Lower leg skin (tissue), 4 donors: ENCODE measurements at regions not wholly inside any gene's neighbourhood (a gene's known extent, or its start where the extent isn't known, plus 50 kb on each side); places are given as distances from the start of the nearest gene placed in this dataset.

Experiments used
- DNase-seq, 2 donors: peaks; one replicate each; pipeline ENCODE4 v3.0.0-alpha.2; 2019; ENCODE audit warnings: low spot score in 2 of 2
- H3K4me3 ChIP-seq: fragments of 200-600 bp; sonication (generic); 2 replicates; pipeline ENCODE4 v1.5.1; 2017; ENCODE audit warnings: mild to moderate bottlenecking, low read depth; ENCODE audit not compliant: poor library complexity, severe bottlenecking
- CTCF ChIP-seq, 3 donors: fragments of 450-650 bp; IDR thresholded peaks; one replicate each; pipeline ENCODE4 v1.5.1; 2016; ENCODE audit warnings: antibody characterized with exemption in 3 of 3, mild to moderate bottlenecking in 3 of 3, moderate library complexity in 2 of 3
- POLR2A ChIP-seq, 2 donors: fragments of 450-650 bp; IDR thresholded peaks; one replicate each; pipeline ENCODE4 v1.6.1; 2016 to 2017; ENCODE audit warnings: antibody characterized with exemption in 2 of 2, mild to moderate bottlenecking in 1 of 2, moderate library complexity in 1 of 2
- WGBS, 2 donors: methylation state at CpG; one replicate each; pipeline ENCODE4 v1.1.5; 2018; 5-methylcytosine and 5-hydroxymethylcytosine counted together
- intact Hi-C: fragments of 100-400 bp; cut with DNase I; formaldehyde crosslinking; loops from one replicate; pipeline ENCODE4 v1.15.0; 2023; ENCODE audit warnings: low total_unique reads

DNA sequence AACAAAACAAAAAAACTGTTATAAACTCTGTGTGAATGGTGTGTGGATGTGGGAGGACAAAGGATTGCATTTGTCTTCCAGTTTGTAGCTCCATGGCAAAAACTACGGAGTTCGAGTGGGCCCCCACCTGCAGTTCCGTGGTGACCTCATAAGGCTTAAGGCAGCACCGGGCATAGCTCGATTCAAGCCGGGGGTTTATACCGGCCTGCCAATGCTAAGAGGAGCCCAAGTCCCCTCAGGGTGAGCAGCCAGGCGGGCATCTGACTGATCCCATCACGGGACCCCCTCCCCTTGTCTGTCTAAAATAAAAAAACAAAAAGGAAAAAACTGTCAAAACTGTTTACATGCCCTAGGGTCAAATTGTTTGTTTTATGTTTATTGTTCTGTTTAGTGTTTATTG lies 463.2 kb upstream of the HTR1E start:
- no peak for DNase-seq
- TF ChIP-seq CTCF (IDR thresholded peaks at IDR 0.05) (no peak), POLR2A (IDR thresholded peaks at IDR 0.05) (no peak)
- WGBS, 2 donors = 68 to 79% methylated on average over 9 of the region's 9 CpGs
- intact Hi-C loops = no loop called here
- no peak overlapping the region for H3K4me3 ChIP-seq

DNA sequence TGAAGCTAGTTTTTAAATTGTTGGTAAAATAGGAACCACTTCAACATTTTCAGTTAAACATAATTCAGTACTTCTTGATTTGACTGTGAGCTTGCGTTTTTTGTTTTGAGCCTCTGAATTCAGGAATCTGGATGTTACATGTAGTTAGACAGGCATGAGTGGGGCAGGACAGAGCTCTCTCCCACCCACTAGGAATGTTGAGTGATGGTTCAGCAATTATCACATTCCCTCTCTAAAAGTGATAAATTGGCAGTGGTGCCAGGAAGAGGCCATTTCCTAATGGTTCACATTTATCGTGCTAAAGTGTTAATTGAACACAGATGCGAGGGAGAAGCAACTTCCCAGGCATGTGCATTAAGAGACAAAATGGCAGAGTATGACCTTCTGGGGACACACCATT lies 465.5 kb upstream of the HTR1E start:
- 50 to 55% methylated on average over 3 of the region's 3 CpGs for WGBS, 2 donors
- no peak for TF ChIP-seq POLR2A (IDR thresholded peaks at IDR 0.05)
- no peak for TF ChIP-seq CTCF (IDR thresholded peaks at IDR 0.05)
- no peak for DNase-seq
- no peak overlapping the region for H3K4me3 ChIP-seq
- intact Hi-C loops = no loop called here

DNA sequence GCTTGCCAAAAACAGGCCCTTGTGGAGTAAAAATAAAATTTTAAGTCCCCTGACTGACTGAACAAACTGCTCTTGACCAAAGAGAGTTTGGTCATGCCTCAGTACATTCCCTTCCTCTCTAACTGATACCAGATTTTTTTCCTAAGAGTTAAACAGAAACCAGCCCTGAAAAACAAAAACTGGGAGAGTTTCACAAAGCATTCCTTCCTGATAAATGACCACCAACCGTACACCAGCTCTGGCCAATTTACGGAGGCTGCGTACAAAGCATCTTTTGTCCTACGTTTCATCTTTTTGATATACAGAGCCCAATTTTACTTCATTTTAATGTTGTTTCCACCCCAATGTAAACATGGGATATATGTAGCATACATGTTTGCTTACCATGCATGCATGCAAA lies 477.4 kb upstream of the HTR1E start:
- H3K4me3 ChIP-seq = no peak overlapping the region
- intact Hi-C loops = no loop called here
- 67 to 75% methylated on average over 4 of the region's 4 CpGs for WGBS, 2 donors
- DNase-seq = no peak
- no peak for TF ChIP-seq POLR2A (IDR thresholded peaks at IDR 0.05)

GRCh38 chr6:86456821-86457220 lies 480.5 kb upstream of the HTR1E start:
- intact Hi-C loops = no loop called here
- TF ChIP-seq POLR2A (IDR thresholded peaks at IDR 0.05) = no peak
- no peak overlapping the region for H3K4me3 ChIP-seq
- DNase-seq = no peak

DNA sequence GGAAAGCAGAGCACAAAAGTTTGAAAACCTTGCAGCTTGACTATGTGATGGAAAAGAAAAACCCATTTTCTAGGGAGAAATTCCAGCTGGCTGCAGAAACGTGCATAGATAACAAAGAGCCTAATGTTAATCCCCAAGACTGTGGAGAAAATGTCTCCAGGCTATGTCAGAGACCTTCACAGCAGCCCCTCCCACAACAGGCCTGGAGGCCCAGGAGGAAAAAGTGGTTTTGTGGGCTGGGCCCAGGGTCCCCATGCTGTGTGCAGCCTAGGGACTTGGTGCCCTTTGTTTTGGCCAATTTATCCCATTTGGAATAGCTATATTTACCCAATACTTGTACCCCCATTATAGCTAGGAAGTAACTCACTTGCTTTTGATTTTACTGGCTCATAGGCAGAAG lies 484.1 kb upstream of the HTR1E start:
- no peak for DNase-seq
- intact Hi-C loops = no loop called here
- no peak overlapping the region for H3K4me3 ChIP-seq
- TF ChIP-seq POLR2A (IDR thresholded peaks at IDR 0.05) = no peak
- WGBS, 2 donors = 45 to 59% methylated on average over 1 of the region's 1 CpG

DNA sequence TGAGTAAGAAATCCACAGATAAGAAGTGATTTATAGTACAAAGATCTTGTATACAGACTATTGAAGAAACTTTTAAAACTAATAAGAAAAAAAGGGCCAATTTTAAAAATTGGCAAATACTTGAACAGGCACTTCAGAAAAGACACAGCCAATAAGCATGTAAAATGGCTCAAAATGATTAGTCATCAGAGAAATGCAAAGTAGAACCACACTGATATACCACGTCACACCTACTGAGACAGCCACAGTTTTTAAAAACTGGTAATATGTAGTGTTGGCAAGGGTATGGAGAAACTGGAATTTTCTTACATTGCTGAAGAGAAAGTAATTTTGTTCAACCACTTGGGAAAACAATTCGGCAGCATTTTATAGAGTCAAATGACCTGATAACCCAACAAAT lies 488.9 kb upstream of the HTR1E start:
- intact Hi-C loops = no loop called here
- no peak for DNase-seq
- WGBS, 2 donors = 71 to 81% methylated on average over 2 of the region's 2 CpGs
- H3K4me3 ChIP-seq = no peak overlapping the region
- TF ChIP-seq POLR2A (IDR thresholded peaks at IDR 0.05) (no peak), CTCF (IDR thresholded peaks at IDR 0.05) (no peak)

DNA sequence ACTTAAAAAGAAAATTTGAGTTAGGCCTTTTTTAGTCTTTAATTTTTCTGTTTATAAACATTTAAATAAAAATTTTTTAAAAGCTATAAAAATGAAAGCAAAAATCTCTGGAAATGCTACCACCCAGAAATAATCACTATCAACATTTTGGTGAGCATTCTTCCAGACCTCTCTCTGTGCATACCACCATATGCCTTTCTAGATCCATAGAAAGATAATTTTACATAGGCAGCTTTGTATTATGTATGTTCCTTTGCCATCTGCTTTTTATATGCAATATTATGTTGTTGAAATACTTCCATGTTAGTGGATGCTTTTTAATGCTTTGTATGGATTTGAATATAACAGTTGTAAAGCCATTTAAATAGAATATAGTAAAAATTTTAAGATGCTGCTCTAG lies 496.7 kb upstream of the HTR1E start:
- H3K4me3 ChIP-seq = no peak overlapping the region
- intact Hi-C loops = no loop called here
- TF ChIP-seq CTCF (IDR thresholded peaks at IDR 0.05) (no peak), POLR2A (IDR thresholded peaks at IDR 0.05) (no peak)

DNA sequence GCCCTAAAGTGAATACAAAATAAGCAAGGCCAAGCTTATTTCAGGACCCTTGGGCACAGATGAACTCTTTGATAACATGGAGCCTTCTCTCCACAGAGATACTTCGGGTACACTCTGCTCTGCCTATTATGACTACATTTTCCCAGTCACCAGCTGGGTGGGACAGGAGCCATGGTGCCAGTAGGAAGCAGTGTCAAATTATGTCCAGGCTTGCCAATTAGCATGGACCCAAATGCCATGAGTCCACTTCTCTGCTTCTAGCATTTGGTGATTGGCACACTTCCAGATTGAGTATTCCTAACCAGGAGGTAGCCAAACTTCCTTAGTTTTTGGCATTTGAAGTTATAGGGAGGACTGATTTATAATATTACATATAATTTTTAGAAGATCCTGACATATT lies 513.8 kb upstream of the HTR1E start:
- DNase-seq = no peak
- whole genome bisulfite sequencing, 2 donors = 91 to 96% methylated on average over 1 of the region's 1 CpG
- H3K4me3 ChIP-seq = no peak overlapping the region
- TF ChIP-seq POLR2A (IDR thresholded peaks at IDR 0.05) (no peak), CTCF (IDR thresholded peaks at IDR 0.05) (no peak)
- intact Hi-C loops = no loop called here

More for the DNA sequence above, 496.7 kb upstream of the HTR1E start:
- DNase-seq = no peak
